ENCODE measurements at regions not wholly inside any gene's neighbourhood (a gene's known extent, or its start where the extent isn't known, plus 50 kb on each side); places are given as distances from the start of the nearest gene placed in this dataset.

DNA sequence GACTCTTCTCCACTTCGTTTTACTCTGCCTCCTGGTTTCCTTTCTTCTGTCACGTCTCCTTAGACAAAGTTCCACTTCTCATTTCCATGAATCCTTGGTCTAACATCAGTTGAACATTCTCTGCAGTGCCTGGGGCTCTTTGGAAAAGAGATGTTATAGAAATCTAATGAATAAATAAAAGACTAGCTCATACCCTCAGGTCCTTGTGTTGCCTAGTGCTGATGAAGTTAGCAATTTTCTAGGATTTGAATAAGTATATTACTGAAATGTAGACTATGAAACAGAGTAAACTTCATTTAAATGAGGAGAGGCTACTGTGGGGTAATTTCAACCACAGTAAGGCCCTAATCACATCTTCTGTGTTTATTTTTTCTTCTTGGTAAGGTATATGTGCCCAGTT lies 146.9 kb upstream of the CADPS start:
- H3K18ac ChIP-seq (ENCODE audit: low read length), result no peak overlapping the region
- H2BK120ac ChIP-seq (ENCODE audit: insufficient read depth, low read length, poor library complexity), result no peak overlapping the region
- H4K91ac ChIP-seq (ENCODE audit: low read depth, low read length), result no peak overlapping the region
- no peaks in the 10 kb centered on the region for H3K79me2 ChIP-seq (ENCODE audit: control insufficient read depth, insufficient read depth, low read length, poor library complexity)
- no peak overlapping the region for H3K23ac ChIP-seq (ENCODE audit: low read length)
- no peak for DNase-seq
- H3K9me3 ChIP-seq (ENCODE audit: insufficient read depth, low read depth, low read length), result peaks cover 3% of the 10 kb centered on the region
- no CpG with 5 or more reads among the region's 2 CpGs for WGBS (ENCODE audit: extremely low coverage, insufficient coverage, insufficient read length)
- H2AFZ ChIP-seq (ENCODE audit: insufficient read depth, low read length, poor library complexity), result no peak overlapping the region
- no peak overlapping the region for H3K4ac ChIP-seq (ENCODE audit: low read depth, low read length)
- H3K4me2 ChIP-seq (ENCODE audit: low read length), result no peak overlapping the region
- no peak overlapping the region for H2BK5ac ChIP-seq (ENCODE audit: low read depth, low read length, poor library complexity)
- no peak overlapping the region for H4K8ac ChIP-seq (ENCODE audit: low read depth, low read length)
- no peak overlapping the region for H2AK5ac ChIP-seq (ENCODE audit: low read length)
- H4K12ac ChIP-seq (ENCODE audit: low read depth, low read length), result no peak overlapping the region
- no peak overlapping the region for H2BK12ac ChIP-seq (ENCODE audit: low read length)
- no peak overlapping the region for H3K9ac ChIP-seq (ENCODE audit: low read length)
- H3K79me1 ChIP-seq (ENCODE audit: low read length), result no peaks in the 10 kb centered on the region
- H3K27ac ChIP-seq (ENCODE audit: low read depth, low read length), result no peak overlapping the region
- no peaks in the 10 kb centered on the region for H3K4me1 ChIP-seq (ENCODE audit: control insufficient read depth in 1 of 2, insufficient read depth in 2 of 2, low read length in 2 of 2)
- H3K14ac ChIP-seq (ENCODE audit: low read length), result no peak overlapping the region
- H3K4me3 ChIP-seq (ENCODE audit: low read depth, low read length), result no peak overlapping the region
- no peaks in the 10 kb centered on the region for H3K36me3 ChIP-seq (ENCODE audit: control insufficient read depth in 1 of 2, insufficient read depth in 2 of 2, low read length in 2 of 2)
- no peaks in the 10 kb centered on the region for H3K27me3 ChIP-seq (ENCODE audit: insufficient read depth, low read length)

GRCh38 chr3:63026722-63027121 lies 151.5 kb upstream of the CADPS start:
- Histone ChIP-seq H3K14ac (ENCODE audit: low read length) (no peak overlapping the region), H2BK12ac (ENCODE audit: low read length) (no peak overlapping the region), H2BK120ac (ENCODE audit: insufficient read depth, low read length, poor library complexity) (no peak overlapping the region), H3K79me2 (ENCODE audit: control insufficient read depth, insufficient read depth, low read length, poor library complexity) (no peaks in the 10 kb centered on the region), H4K91ac (ENCODE audit: low read depth, low read length) (no peak overlapping the region), H3K4me2 (ENCODE audit: low read length) (no peak overlapping the region), H2AK5ac (ENCODE audit: low read length) (no peak overlapping the region), H4K12ac (ENCODE audit: low read depth, low read length) (no peak overlapping the region), H3K36me3 (ENCODE audit: control insufficient read depth in 1 of 2, insufficient read depth in 2 of 2, low read length in 2 of 2) (no peaks in the 10 kb centered on the region), H3K9me3 (ENCODE audit: insufficient read depth, low read depth, low read length) (peaks cover 3% of the 10 kb centered on the region), H3K9ac (ENCODE audit: low read length) (no peak overlapping the region), H4K8ac (ENCODE audit: low read depth, low read length) (no peak overlapping the region), H3K23ac (ENCODE audit: low read length) (no peak overlapping the region), H3K27ac (ENCODE audit: low read depth, low read length) (no peak overlapping the region), H3K4me3 (ENCODE audit: low read depth, low read length) (no peak overlapping the region), H3K18ac (ENCODE audit: low read length) (no peak overlapping the region), H2AFZ (ENCODE audit: insufficient read depth, low read length, poor library complexity) (no peak overlapping the region), H3K4me1 (ENCODE audit: control insufficient read depth in 1 of 2, insufficient read depth in 2 of 2, low read length in 2 of 2) (no peaks in the 10 kb centered on the region), H3K27me3 (ENCODE audit: insufficient read depth, low read length) (no peaks in the 10 kb centered on the region), H3K4ac (ENCODE audit: low read depth, low read length) (no peak overlapping the region), H2BK5ac (ENCODE audit: low read depth, low read length, poor library complexity) (no peak overlapping the region), H3K79me1 (ENCODE audit: low read length) (no peaks in the 10 kb centered on the region)
- no peak for DNase-seq
- no CpG with 5 or more reads among the region's 2 CpGs for WGBS (ENCODE audit: extremely low coverage, insufficient coverage, insufficient read length)

GRCh38 chr3:63029326-63029725 lies 154.1 kb upstream of the CADPS start:
- H2BK5ac ChIP-seq (ENCODE audit: low read depth, low read length, poor library complexity), result no peak overlapping the region
- no peak overlapping the region for H2BK12ac ChIP-seq (ENCODE audit: low read length)
- H3K4me1 ChIP-seq (ENCODE audit: control insufficient read depth in 1 of 2, insufficient read depth in 2 of 2, low read length in 2 of 2), result no peaks in the 10 kb centered on the region
- H3K4me2 ChIP-seq (ENCODE audit: low read length), result no peak overlapping the region
- H3K9ac ChIP-seq (ENCODE audit: low read length), result no peak overlapping the region
- H3K4me3 ChIP-seq (ENCODE audit: low read depth, low read length), result no peak overlapping the region
- no peak overlapping the region for H2AK5ac ChIP-seq (ENCODE audit: low read length)
- no peak overlapping the region for H4K91ac ChIP-seq (ENCODE audit: low read depth, low read length)
- no peaks in the 10 kb centered on the region for H3K27me3 ChIP-seq (ENCODE audit: insufficient read depth, low read length)
- no peaks in the 10 kb centered on the region for H3K36me3 ChIP-seq (ENCODE audit: control insufficient read depth in 1 of 2, insufficient read depth in 2 of 2, low read length in 2 of 2)
- H3K9me3 ChIP-seq (ENCODE audit: insufficient read depth, low read depth, low read length), result peaks cover 2% of the 10 kb centered on the region
- no peaks in the 10 kb centered on the region for H3K79me2 ChIP-seq (ENCODE audit: control insufficient read depth, insufficient read depth, low read length, poor library complexity)
- H3K18ac ChIP-seq (ENCODE audit: low read length), result no peak overlapping the region
- no peak overlapping the region for H2BK120ac ChIP-seq (ENCODE audit: insufficient read depth, low read length, poor library complexity)
- no peak overlapping the region for H2AFZ ChIP-seq (ENCODE audit: insufficient read depth, low read length, poor library complexity)
- no peak overlapping the region for H3K27ac ChIP-seq (ENCODE audit: low read depth, low read length)
- H4K8ac ChIP-seq (ENCODE audit: low read depth, low read length), result no peak overlapping the region
- DNase-seq, result peak; percentile 7 to 54
- H3K4ac ChIP-seq (ENCODE audit: low read depth, low read length), result no peak overlapping the region
- no peak overlapping the region for H3K23ac ChIP-seq (ENCODE audit: low read length)
- H4K12ac ChIP-seq (ENCODE audit: low read depth, low read length), result no peak overlapping the region
- H3K14ac ChIP-seq (ENCODE audit: low read length), result no peak overlapping the region
- no peaks in the 10 kb centered on the region for H3K79me1 ChIP-seq (ENCODE audit: low read length)
- no CpG with 5 or more reads among the region's 3 CpGs for WGBS (ENCODE audit: extremely low coverage, insufficient coverage, insufficient read length)

DNA sequence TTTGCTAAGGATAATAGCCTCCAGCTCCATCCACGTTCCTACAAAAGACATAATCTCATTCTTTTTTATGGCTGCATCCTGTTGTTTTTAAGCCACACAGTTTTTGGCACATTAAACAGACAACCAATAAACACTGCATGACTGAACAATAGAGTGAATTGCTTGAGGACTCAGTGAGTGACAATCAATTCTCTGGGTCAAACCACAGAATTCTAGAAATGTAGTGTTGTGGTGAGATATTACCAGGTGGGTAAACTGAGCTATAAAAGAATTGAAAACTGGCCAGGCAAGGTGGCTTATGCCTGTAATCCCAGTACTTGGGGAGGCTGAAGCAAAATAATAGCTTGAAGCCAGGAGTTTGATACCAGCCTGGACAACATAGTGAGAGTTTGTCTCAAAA lies 154.7 kb upstream of the CADPS start:
- no peaks in the 10 kb centered on the region for H3K79me1 ChIP-seq (ENCODE audit: low read length)
- H4K12ac ChIP-seq (ENCODE audit: low read depth, low read length), result no peak overlapping the region
- H2BK5ac ChIP-seq (ENCODE audit: low read depth, low read length, poor library complexity), result no peak overlapping the region
- no peak overlapping the region for H4K91ac ChIP-seq (ENCODE audit: low read depth, low read length)
- H3K79me2 ChIP-seq (ENCODE audit: control insufficient read depth, insufficient read depth, low read length, poor library complexity), result no peaks in the 10 kb centered on the region
- no peak overlapping the region for H3K4me2 ChIP-seq (ENCODE audit: low read length)
- no CpG with 5 or more reads among the region's 1 CpG for WGBS (ENCODE audit: extremely low coverage, insufficient coverage, insufficient read length)
- no peak overlapping the region for H3K23ac ChIP-seq (ENCODE audit: low read length)
- no peak overlapping the region for H4K8ac ChIP-seq (ENCODE audit: low read depth, low read length)
- no peak overlapping the region for H2BK12ac ChIP-seq (ENCODE audit: low read length)
- H2AK5ac ChIP-seq (ENCODE audit: low read length), result no peak overlapping the region
- peaks cover 2% of the 10 kb centered on the region for H3K9me3 ChIP-seq (ENCODE audit: insufficient read depth, low read depth, low read length)
- H3K4me3 ChIP-seq (ENCODE audit: low read depth, low read length), result no peak overlapping the region
- no peak overlapping the region for H3K27ac ChIP-seq (ENCODE audit: low read depth, low read length)
- no peak overlapping the region for H3K18ac ChIP-seq (ENCODE audit: low read length)
- H3K36me3 ChIP-seq (ENCODE audit: control insufficient read depth in 1 of 2, insufficient read depth in 2 of 2, low read length in 2 of 2), result no peaks in the 10 kb centered on the region
- no peak overlapping the region for H3K9ac ChIP-seq (ENCODE audit: low read length)
- H2AFZ ChIP-seq (ENCODE audit: insufficient read depth, low read length, poor library complexity), result no peak overlapping the region
- no peak overlapping the region for H2BK120ac ChIP-seq (ENCODE audit: insufficient read depth, low read length, poor library complexity)
- no peaks in the 10 kb centered on the region for H3K27me3 ChIP-seq (ENCODE audit: insufficient read depth, low read length)
- no peak for DNase-seq
- H3K14ac ChIP-seq (ENCODE audit: low read length), result no peak overlapping the region
- H3K4ac ChIP-seq (ENCODE audit: low read depth, low read length), result no peak overlapping the region
- no peaks in the 10 kb centered on the region for H3K4me1 ChIP-seq (ENCODE audit: control insufficient read depth in 1 of 2, insufficient read depth in 2 of 2, low read length in 2 of 2)

Measured in trophoblast cell (in vitro differentiated cells and primary cell).